Retina (tissue), 1 donor: ENCODE measurements at regions not wholly inside any gene's neighbourhood (a gene's known extent, or its start where the extent isn't known, plus 50 kb on each side); places are given as distances from the start of the nearest gene placed in this dataset.
"Not testable (repeated sequence)": the region's sequence is repeated elsewhere in the genome, so short reads cannot be mapped to it uniquely, and the experiment has no call there.

ENCODE experiments used
- DNase-seq: peaks from one replicate; pipeline ENCODE4 v3.0.0-alpha.2; 2016

GRCh38 chr2:145410086-145410485, 890.2 kb upstream of the ZEB2 start:
- no peak for DNase-seq

- DNase-seq, result no peak
Observed at GRCh38 chr2:145408980-145409379, 889.1 kb upstream of the ZEB2 start.

GRCh38 chr2:145404690-145405089, 884.8 kb upstream of the ZEB2 start:
- peak; percentile 22 for DNase-seq

- no peak for DNase-seq
Observed at GRCh38 chr2:145402706-145403277, 882.9 kb upstream of the ZEB2 start.

- no peak for DNase-seq
Observed at GRCh38 chr2:145399131-145399530, 879.2 kb upstream of the ZEB2 start.

- DNase-seq, result no peak
Observed at GRCh38 chr2:145394181-145394580, 874.3 kb upstream of the ZEB2 start.

- DNase-seq, result no peak
Observed at GRCh38 chr2:145386973-145387372, 867.1 kb upstream of the ZEB2 start.

- no peak for DNase-seq
Observed at GRCh38 chr2:145383961-145384360, 864.0 kb upstream of the ZEB2 start.

- no peak for DNase-seq
Observed at GRCh38 chr2:145380436-145381017, 860.6 kb upstream of the ZEB2 start.

GRCh38 chr2:145379934-145380333, 860.0 kb upstream of the ZEB2 start:
- DNase-seq, result no peak

- no peak for DNase-seq
Observed at GRCh38 chr2:145374165-145374564, 854.2 kb upstream of the ZEB2 start.

- DNase-seq, result not testable (repeated sequence)
Observed at GRCh38 chr2:145367334-145367733, 847.4 kb upstream of the ZEB2 start.

GRCh38 chr2:145366341-145366740, 846.4 kb upstream of the ZEB2 start:
- DNase-seq, result no peak

GRCh38 chr2:145360129-145360790, 840.3 kb upstream of the ZEB2 start:
- DNase-seq, result no peak

- DNase-seq, result no peak
Observed at GRCh38 chr2:145359561-145359960, 839.6 kb upstream of the ZEB2 start.

- no peak for DNase-seq
Observed at GRCh38 chr2:145356056-145356455, 836.1 kb upstream of the ZEB2 start.

- DNase-seq, result no peak
Observed at GRCh38 chr2:145352484-145352883, 832.6 kb upstream of the ZEB2 start.

- DNase-seq, result no peak
Observed at GRCh38 chr2:145351864-145352425, 832.0 kb upstream of the ZEB2 start.

GRCh38 chr2:145350011-145350410, 830.1 kb upstream of the ZEB2 start:
- no peak for DNase-seq

GRCh38 chr2:145344076-145344724, 824.3 kb upstream of the ZEB2 start:
- no peak for DNase-seq

GRCh38 chr2:145343287-145343686, 823.4 kb upstream of the ZEB2 start:
- DNase-seq, result no peak

- DNase-seq, result no peak
Observed at GRCh38 chr2:145341536-145341935, 821.6 kb upstream of the ZEB2 start.

- no peak for DNase-seq
Observed at GRCh38 chr2:145339646-145340045, 819.7 kb upstream of the ZEB2 start.
